GM18507 (cell line): ENCODE measurements at regions not wholly inside any gene's neighbourhood (a gene's known extent, or its start where the extent isn't known, plus 50 kb on each side); places are given as distances from the start of the nearest gene placed in this dataset.

Experiments used
- DNase-seq: peaks from one replicate; pipeline ENCODE4 v3.0.0; 2011; ENCODE audit warnings: low read depth; ENCODE audit not compliant: insufficient read length; ENCODE audit errors: extremely low spot score
- FAIRE-seq: peaks from 2 replicates; lab custom pipeline; 2011; peaks lifted over from hg19 to GRCh38; lab: Jason Lieb, UNC

DNA sequence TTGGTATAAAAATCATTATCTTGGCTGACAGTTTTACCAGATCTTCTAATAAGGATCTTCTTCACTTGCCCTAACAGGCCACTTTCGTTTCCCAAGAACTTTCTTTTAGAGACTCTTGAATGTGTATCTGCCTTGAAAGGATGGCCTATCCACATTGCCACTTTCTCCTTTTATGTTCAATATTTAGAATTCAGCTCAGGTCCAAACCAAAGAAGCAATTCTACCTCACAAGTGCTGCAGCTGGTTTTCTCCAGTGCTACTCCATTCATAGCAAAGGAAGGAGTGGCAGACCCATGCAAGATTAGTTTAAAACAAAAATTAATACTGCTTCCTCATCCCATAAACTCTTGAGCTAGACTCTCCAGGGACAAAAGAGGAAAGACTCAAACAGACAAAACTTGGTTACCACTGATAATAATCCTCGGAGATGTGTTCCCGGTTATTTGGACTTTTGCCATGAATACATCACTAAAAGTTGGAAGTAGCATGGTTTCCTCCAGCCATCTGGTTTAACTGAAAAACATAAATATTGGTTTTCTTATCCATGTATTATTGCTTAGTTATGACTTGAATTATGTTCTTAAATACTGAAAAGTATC lies 401.8 kb downstream of the PABPC4L start:
- no peak for FAIRE-seq
- no peak for DNase-seq

DNA sequence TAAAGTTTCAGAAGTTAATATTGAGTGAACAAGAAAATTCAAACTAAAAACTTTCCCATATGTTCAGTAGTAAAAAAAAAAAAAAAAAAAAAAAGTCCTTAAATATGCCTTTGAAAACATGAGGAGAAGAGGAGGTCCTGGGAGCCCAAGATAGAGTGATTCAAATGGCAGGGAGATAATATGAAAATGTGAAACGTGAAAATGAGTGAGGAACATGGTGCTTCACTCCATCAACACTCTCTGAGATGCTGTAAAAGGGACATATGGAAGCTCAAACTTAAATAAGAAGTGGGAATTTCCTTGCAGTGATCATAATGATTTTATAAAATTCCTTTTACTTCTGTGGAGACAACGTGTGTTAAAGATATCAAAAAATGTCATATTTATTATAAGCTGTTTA lies 423.9 kb downstream of the PABPC4L start:
- FAIRE-seq (no peak), DNase-seq (no peak)

- FAIRE-seq (no peak), DNase-seq (no peak)
Measured at GRCh38 chr4:133776961-133777360, 424.6 kb downstream of the PABPC4L start.

GRCh38 chr4:133776503-133776902 lies 425.1 kb downstream of the PABPC4L start:
- no peak for DNase-seq
- FAIRE-seq = no peak

DNA sequence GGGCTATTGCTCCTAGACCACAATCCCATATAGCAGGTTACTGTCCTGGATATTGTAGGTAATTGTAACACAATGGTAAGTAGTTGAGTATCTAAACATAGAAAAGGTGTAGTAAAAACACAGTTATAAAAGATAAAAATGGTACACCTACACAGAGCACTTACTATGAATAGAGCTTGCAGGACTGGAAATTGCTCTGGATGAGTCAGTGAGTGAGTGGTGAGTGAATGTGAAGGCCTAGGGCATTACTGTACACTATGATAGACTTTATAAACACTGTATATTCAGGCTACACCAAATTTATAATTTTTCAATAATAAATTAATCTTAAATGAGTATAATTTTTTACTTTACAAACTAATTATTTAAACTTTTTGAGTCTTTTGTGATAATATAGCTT lies 425.7 kb downstream of the PABPC4L start:
- FAIRE-seq (no peak), DNase-seq (no peak)

- DNase-seq (no peak), FAIRE-seq (no peak)
Measured at GRCh38 chr4:133775469-133775868, 426.1 kb downstream of the PABPC4L start.

DNA sequence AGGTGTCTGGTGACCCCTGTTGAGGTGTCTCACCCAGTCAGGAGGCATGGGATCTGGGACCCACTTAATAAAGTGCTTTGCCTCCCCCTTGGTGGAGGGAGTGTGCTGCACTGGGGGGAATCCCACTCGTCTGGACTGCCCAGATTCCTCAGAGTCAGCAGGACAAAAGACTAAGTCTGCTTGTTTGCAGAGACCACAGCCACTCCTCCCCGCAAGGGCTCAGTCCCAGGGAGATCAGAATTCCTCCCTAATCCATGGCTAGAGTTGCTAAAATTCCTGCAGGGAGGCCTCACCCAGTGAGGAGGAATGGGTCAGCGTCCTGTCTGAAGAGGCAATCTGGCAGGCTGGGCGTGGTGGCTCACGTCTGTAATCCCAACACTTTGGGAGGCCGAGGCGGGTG lies 442.2 kb downstream of the PABPC4L start:
- FAIRE-seq (no peak), DNase-seq (no peak)

GRCh38 chr4:133741766-133742165 lies 459.8 kb downstream of the PABPC4L start:
- DNase-seq (no peak), FAIRE-seq (no peak)

DNA sequence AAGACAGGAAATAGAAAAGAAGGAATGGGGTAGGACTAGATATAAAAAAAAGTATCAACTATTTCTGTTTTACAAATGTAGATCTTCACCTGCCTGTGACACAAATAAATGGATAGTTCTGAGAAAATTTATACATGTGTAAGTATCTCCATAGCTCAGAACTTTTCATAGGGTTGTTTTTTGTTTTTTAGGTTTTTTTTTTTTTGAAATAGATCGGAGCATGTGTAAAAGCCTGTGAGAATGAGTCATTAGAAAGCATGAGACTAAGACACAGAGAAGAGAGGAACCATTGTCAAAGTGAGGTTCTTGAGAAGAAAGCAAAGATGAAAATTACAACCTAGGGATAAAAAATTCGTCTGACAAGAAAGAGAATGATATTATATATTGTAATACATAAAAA lies 481.6 kb downstream of the PABPC4L start:
- FAIRE-seq (no peak), DNase-seq (no peak)

DNA sequence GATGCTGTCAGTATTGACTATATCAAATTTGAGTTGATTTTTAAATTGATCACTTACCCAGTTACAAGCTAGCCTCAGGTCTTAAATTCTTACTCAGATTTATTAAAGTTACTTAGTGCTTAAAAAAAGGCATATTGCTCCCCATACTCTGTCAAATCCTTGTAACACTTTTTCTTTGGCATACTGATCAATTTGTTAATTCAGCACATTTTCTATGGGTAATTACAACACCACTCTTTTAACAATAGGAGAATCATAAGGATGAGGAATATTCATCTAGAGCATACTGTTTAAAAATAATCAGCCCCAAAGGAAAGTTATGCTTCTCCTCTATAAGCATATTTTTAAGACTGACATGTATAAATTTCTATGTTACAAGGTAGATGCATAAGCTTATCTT lies 482.5 kb downstream of the PABPC4L start:
- no peak for DNase-seq
- no peak for FAIRE-seq

- no peak for FAIRE-seq
- DNase-seq = no peak
Measured at GRCh38 chr4:133714211-133714610, 487.4 kb downstream of the PABPC4L start.

- FAIRE-seq = no peak
Measured at GRCh38 chr4:133713340-133713739, 488.2 kb downstream of the PABPC4L start.

GRCh38 chr4:133711817-133712216 lies 489.8 kb downstream of the PABPC4L start:
- DNase-seq (no peak), FAIRE-seq (no peak)

More at GRCh38 chr4:133713340-133713739, 488.2 kb downstream of the PABPC4L start:
- no peak for DNase-seq

DNA sequence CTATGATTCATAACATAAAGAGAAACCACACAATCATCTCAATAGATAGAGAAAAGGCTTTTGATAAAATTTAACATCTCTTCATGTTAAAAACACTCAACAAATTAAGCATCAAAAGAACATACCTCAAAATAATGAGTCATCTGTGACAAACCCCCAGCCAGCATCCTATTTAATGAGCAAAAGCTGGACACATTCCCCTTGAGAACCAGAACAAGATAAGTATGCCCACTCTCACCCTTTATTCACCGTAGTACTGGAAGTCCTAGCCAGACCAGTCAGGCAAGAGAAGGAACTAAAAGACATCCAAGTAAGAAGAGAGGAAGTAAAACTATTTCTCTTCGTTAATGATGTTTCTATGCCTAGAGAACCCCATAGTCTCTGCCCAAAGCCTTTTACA lies 507.2 kb downstream of the PABPC4L start:
- no peak for DNase-seq
- FAIRE-seq = no peak

GRCh38 chr4:133683967-133684366 lies 517.6 kb downstream of the PABPC4L start:
- FAIRE-seq (no peak), DNase-seq (no peak)

DNA sequence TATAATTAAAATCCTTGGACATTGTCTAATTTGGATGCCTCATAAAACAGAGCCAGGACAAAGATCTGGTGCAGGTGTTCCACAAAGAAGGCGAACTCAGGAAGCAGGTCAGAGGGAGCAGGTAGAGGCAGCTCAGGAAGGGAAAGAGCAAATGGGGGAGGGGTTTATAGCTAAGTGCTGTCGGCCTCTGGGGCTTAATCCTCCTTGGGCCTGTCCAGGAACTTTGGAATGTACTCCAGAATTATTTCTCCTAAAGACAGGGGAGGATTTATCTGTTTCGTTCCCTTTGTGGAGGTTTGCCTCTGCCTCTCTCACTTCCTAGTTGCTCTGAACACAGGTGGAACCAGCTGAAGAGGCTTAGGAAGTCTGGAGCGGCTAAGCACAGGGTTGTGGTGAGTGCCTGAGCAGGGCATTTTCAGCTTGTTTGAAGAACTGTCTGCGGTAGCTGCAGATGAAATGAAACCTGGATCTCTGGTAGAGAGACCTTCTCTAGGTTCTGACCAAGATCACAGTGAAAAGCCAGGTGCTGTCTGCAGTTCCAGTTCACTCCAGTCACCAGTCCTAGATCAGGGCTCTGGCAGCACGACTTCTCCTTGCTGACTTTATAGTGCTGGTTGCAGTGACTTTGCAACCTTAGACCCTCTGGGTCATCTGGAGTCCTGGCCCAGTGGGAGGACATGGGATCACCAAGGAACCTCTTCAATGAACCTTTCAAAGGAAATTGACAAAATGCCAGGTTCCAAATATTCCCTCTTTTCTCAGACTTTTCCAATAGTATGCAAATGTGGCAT lies 519.2 kb downstream of the PCDH10 start:
- FAIRE-seq = no peak
- no peak for DNase-seq

DNA sequence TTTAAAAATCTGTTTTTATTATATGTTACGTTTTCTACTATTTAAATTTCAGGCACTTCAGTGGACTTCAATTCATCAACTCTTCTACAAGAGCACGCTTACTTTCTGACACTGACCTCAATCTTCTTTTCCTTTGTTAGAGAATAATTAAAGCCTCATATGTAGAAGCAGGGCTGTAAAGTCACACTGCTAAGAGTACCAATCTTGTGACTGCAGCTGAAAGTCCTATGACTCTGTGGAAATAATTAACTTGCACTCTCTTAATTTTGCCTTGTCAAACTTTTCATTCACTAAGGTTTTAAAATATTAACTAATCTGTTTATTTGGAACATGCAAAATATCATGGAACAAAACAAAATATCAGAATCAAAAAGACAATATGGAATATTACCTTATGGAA lies 498.1 kb downstream of the PCDH10 start:
- FAIRE-seq (no peak), DNase-seq (no peak)

DNA sequence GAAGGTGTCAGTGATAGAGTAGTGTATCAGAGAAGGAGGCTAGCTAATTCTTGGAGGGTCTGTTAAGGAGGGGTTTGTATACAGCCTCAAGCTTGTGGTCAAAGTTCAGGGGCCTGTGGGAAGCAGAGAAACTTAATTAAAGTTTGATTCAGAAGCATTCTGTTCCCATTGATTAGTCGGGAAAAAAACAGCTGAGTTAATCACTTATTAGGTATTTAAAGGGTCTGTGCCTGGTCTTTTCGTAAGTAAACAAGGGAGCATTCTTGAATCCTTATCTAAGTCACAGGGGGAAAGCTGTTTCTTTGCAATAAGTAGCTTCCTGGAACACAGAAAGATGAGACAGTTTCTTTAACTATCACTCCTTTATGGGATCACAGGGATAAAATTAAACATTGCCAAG lies 492.1 kb downstream of the PCDH10 start:
- no peak for FAIRE-seq
- DNase-seq = no peak

GRCh38 chr4:133638751-133639150 lies 489.7 kb downstream of the PCDH10 start:
- no peak for FAIRE-seq
- no peak for DNase-seq

- DNase-seq = no peak
- FAIRE-seq = no peak
Measured at GRCh38 chr4:133637161-133637560, 488.1 kb downstream of the PCDH10 start.

DNA sequence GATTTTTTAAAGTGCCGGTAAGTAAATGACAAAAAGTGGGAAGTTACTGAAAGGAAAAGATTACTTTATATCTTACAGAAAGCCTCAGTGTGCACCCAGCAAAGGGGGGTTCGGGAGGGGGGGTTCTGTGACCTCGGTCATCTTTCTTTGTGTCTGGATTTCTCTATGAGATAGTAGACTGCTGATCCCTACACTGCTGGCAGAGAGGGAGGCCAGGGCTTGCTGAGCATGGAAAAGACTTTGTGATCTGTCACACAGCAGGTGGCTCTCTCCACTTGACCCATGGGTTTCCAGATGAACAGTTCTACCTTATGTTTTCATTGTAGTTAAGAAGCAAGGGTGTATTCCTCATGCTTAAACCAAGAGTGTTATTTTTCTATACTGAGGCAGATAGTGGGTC lies 475.6 kb downstream of the PCDH10 start:
- DNase-seq (no peak), FAIRE-seq (no peak)
